Fibroblast of lung (primary cell): ENCODE measurements at regions not wholly inside any gene's neighbourhood (a gene's known extent, or its start where the extent isn't known, plus 50 kb on each side); places are given as distances from the start of the nearest gene placed in this dataset.

ENCODE experiments used
- CTCF ChIP-seq, 2 donors: IDR thresholded peaks in 1 of 2; conservative IDR thresholded peaks in 1 of 2; 1 replicate in 1 of 2; 2 replicates in 1 of 2; pipeline ENCODE4 v1.5.1; 2011 to 2012; ENCODE audit warnings: low read length in 2 of 2, control low read depth in 1 of 2, inconsistent platforms in 1 of 2, low read depth in 1 of 2, mild to moderate bottlenecking in 1 of 2
- EZH2 ChIP-seq: IDR thresholded peaks from 2 replicates; pipeline ENCODE4 v1.5.1; 2012; ENCODE audit warnings: low read length, control low read depth, mild to moderate bottlenecking; ENCODE audit errors: missing control alignments

GRCh38 chr2:60167089-60167488 is 386.4 kb downstream of the BCL11A start:
- TF ChIP-seq CTCF (conservative IDR thresholded peaks at IDR 0.05 in 1 of 2, IDR thresholded peaks at IDR 0.05 in 1 of 2; ENCODE audit: low read depth in 1 of 2, low read length in 2 of 2) (no peak), EZH2 (no peak)
